Neural cell (in vitro differentiated cells): ENCODE measurements at regions not wholly inside any gene's neighbourhood (a gene's known extent, or its start where the extent isn't known, plus 50 kb on each side); places are given as distances from the start of the nearest gene placed in this dataset.

ENCODE experiments used
- EP300 ChIP-seq: fragments of 450-650 bp; conservative IDR thresholded peaks from 2 replicates; pipeline ENCODE4 v1.6.1; 2014; ENCODE audit warnings: antibody characterized with exemption, mild to moderate bottlenecking, moderate library complexity; ENCODE audit not compliant: poor library complexity, severe bottlenecking
- EZH2 ChIP-seq: fragments of 200-600, 300-800 bp; shearing (Covaris generic), sonication (generic); IDR thresholded peaks from 2 replicates; pipeline ENCODE4 v1.6.1; 2014; ENCODE audit warnings: antibody characterized with exemption, low read length, borderline replicate concordance, mild to moderate bottlenecking; ENCODE audit not compliant: insufficient read depth, poor library complexity, severe bottlenecking
- POLR2AphosphoS5 ChIP-seq: IDR thresholded peaks from 2 replicates; pipeline ENCODE4 v1.6.1; 2012
- SMC3 ChIP-seq: fragments of 450-650 bp; conservative IDR thresholded peaks from 2 replicates; pipeline ENCODE4 v1.6.1; 2014; ENCODE audit warnings: antibody characterized with exemption, mild to moderate bottlenecking, moderate library complexity; ENCODE audit not compliant: poor library complexity
- TF ChIP-seq, protein P1 (sequence below): fragments of 450-650 bp; IDR thresholded peaks from 2 replicates; pipeline ENCODE4 v1.5.1; 2014; ENCODE audit warnings: antibody characterized with exemption, mild to moderate bottlenecking, moderate library complexity; ENCODE audit not compliant: poor library complexity, severe bottlenecking

DNA sequence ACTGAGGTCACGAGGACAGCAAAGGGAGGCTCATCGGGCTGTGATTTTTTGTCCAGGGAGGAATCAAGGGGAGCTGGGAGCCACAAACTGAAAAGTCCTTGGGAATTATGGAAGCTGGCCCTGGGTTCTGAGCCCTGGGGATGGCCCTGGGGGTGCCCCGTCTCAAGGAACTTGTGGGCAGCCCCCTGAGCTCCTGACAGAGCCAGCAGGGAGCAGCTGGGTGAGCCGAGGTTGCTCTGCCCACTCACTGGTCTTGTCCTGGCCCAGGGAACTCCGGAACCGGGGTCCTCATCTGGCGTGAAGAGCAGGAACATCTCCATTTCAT is 61.3 kb upstream of the HDAC4 start:
- TF ChIP-seq, protein P1, sequence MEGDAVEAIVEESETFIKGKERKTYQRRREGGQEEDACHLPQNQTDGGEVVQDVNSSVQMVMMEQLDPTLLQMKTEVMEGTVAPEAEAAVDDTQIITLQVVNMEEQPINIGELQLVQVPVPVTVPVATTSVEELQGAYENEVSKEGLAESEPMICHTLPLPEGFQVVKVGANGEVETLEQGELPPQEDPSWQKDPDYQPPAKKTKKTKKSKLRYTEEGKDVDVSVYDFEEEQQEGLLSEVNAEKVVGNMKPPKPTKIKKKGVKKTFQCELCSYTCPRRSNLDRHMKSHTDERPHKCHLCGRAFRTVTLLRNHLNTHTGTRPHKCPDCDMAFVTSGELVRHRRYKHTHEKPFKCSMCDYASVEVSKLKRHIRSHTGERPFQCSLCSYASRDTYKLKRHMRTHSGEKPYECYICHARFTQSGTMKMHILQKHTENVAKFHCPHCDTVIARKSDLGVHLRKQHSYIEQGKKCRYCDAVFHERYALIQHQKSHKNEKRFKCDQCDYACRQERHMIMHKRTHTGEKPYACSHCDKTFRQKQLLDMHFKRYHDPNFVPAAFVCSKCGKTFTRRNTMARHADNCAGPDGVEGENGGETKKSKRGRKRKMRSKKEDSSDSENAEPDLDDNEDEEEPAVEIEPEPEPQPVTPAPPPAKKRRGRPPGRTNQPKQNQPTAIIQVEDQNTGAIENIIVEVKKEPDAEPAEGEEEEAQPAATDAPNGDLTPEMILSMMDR = no peak
- TF ChIP-seq SMC3 = no peak
- TF ChIP-seq EZH2 = no peak
- TF ChIP-seq POLR2AphosphoS5 = no peak
- no peak for TF ChIP-seq EP300
